ENCODE measurements at regions not wholly inside any gene's neighbourhood (a gene's known extent, or its start where the extent isn't known, plus 50 kb on each side); places are given as distances from the start of the nearest gene placed in this dataset.

GRCh38 chr2:59385971-59386370, 1144.8 kb upstream of the FANCL start:
- Histone ChIP-seq H3K4me1 (ENCODE audit: insufficient read depth, low read length) (no peaks in the 10 kb centered on the region), H3K36me3 (ENCODE audit: insufficient read depth, low read length) (no peaks in the 10 kb centered on the region), H3K9me3 (ENCODE audit: insufficient read depth, low read length, severe bottlenecking) (no peaks in the 10 kb centered on the region), H3K27me3 (ENCODE audit: insufficient read depth, low read length, poor library complexity) (no peaks in the 10 kb centered on the region), H4K20me1 (ENCODE audit: insufficient read depth, low read length) (no peaks in the 10 kb centered on the region), H3K9ac (ENCODE audit: low read depth, low read length) (no peak overlapping the region), H2AFZ (ENCODE audit: low read depth, low read length) (no peak overlapping the region), H3K4me2 (ENCODE audit: insufficient read depth, low read length) (no peak overlapping the region), H3K79me2 (ENCODE audit: insufficient read depth, low read length) (no peaks in the 10 kb centered on the region), H3K4me3 (ENCODE audit: low read depth in 1 of 2, low read length in 2 of 2) (no peak overlapping the region), H3K27ac (ENCODE audit: low read length) (no peak overlapping the region)
- ATAC-seq (ENCODE audit: insufficient read depth, low read depth) = no peak
- DNase-seq = no peak
- TF ChIP-seq EZH2 (IDR thresholded peaks at IDR 0.05; ENCODE audit: borderline replicate concordance, low read depth, low read length, severe bottlenecking) (no peak), CTCF (IDR thresholded peaks at IDR 0.05; ENCODE audit: borderline replicate concordance, extremely low read depth, low read length, poor library complexity, severe bottlenecking) (no peak)

- no peak overlapping the region for H3K27ac ChIP-seq (ENCODE audit: low read length)
- ATAC-seq (ENCODE audit: insufficient read depth, low read depth) (no peak), DNase-seq (no peak)
- no peaks in the 10 kb centered on the region for H3K79me2 ChIP-seq (ENCODE audit: insufficient read depth, low read length)
- no peak overlapping the region for H3K4me3 ChIP-seq (ENCODE audit: low read depth in 1 of 2, low read length in 2 of 2)
- TF ChIP-seq CTCF (IDR thresholded peaks at IDR 0.05; ENCODE audit: borderline replicate concordance, extremely low read depth, low read length, poor library complexity, severe bottlenecking) (no peak), EZH2 (IDR thresholded peaks at IDR 0.05; ENCODE audit: borderline replicate concordance, low read depth, low read length, severe bottlenecking) (no peak)
- no peak overlapping the region for H3K9ac ChIP-seq (ENCODE audit: low read depth, low read length)
- no peaks in the 10 kb centered on the region for H3K4me1 ChIP-seq (ENCODE audit: insufficient read depth, low read length)
- H2AFZ ChIP-seq (ENCODE audit: low read depth, low read length) = no peak overlapping the region
- no peaks in the 10 kb centered on the region for H3K36me3 ChIP-seq (ENCODE audit: insufficient read depth, low read length)
- H3K27me3 ChIP-seq (ENCODE audit: insufficient read depth, low read length, poor library complexity) = no peaks in the 10 kb centered on the region
- no peaks in the 10 kb centered on the region for H4K20me1 ChIP-seq (ENCODE audit: insufficient read depth, low read length)
- H3K4me2 ChIP-seq (ENCODE audit: insufficient read depth, low read length) = no peak overlapping the region
- H3K9me3 ChIP-seq (ENCODE audit: insufficient read depth, low read length, severe bottlenecking) = peaks cover under 1% of the 10 kb centered on the region
Measured at GRCh38 chr2:59383473-59383872, 1142.3 kb upstream of the FANCL start.

GRCh38 chr2:59378127-59378526, 1137.0 kb upstream of the FANCL start:
- TF ChIP-seq CTCF (IDR thresholded peaks at IDR 0.05; ENCODE audit: borderline replicate concordance, extremely low read depth, low read length, poor library complexity, severe bottlenecking) (no peak), EZH2 (IDR thresholded peaks at IDR 0.05; ENCODE audit: borderline replicate concordance, low read depth, low read length, severe bottlenecking) (no peak)
- Histone ChIP-seq H3K9me3 (ENCODE audit: insufficient read depth, low read length, severe bottlenecking) (peaks cover 7% of the 10 kb centered on the region), H2AFZ (ENCODE audit: low read depth, low read length) (no peak overlapping the region), H3K4me2 (ENCODE audit: insufficient read depth, low read length) (no peak overlapping the region), H3K4me1 (ENCODE audit: insufficient read depth, low read length) (no peaks in the 10 kb centered on the region), H3K27me3 (ENCODE audit: insufficient read depth, low read length, poor library complexity) (no peaks in the 10 kb centered on the region), H3K9ac (ENCODE audit: low read depth, low read length) (no peak overlapping the region), H3K27ac (ENCODE audit: low read length) (no peak overlapping the region), H3K4me3 (ENCODE audit: low read depth in 1 of 2, low read length in 2 of 2) (no peak overlapping the region), H3K36me3 (ENCODE audit: insufficient read depth, low read length) (no peaks in the 10 kb centered on the region), H4K20me1 (ENCODE audit: insufficient read depth, low read length) (no peaks in the 10 kb centered on the region), H3K79me2 (ENCODE audit: insufficient read depth, low read length) (no peaks in the 10 kb centered on the region)
- ATAC-seq (ENCODE audit: insufficient read depth, low read depth) = no peak
- DNase-seq = no peak

GRCh38 chr2:59366288-59366687, 1125.2 kb upstream of the FANCL start:
- no peaks in the 10 kb centered on the region for H4K20me1 ChIP-seq (ENCODE audit: insufficient read depth, low read length)
- H3K4me1 ChIP-seq (ENCODE audit: insufficient read depth, low read length) = no peaks in the 10 kb centered on the region
- H3K4me3 ChIP-seq (ENCODE audit: low read depth in 1 of 2, low read length in 2 of 2) = no peak overlapping the region
- H3K36me3 ChIP-seq (ENCODE audit: insufficient read depth, low read length) = no peaks in the 10 kb centered on the region
- no peak overlapping the region for H3K9ac ChIP-seq (ENCODE audit: low read depth, low read length)
- H3K9me3 ChIP-seq (ENCODE audit: insufficient read depth, low read length, severe bottlenecking) = peaks cover 10% of the 10 kb centered on the region
- H3K27ac ChIP-seq (ENCODE audit: low read length) = no peak overlapping the region
- H2AFZ ChIP-seq (ENCODE audit: low read depth, low read length) = no peak overlapping the region
- H3K79me2 ChIP-seq (ENCODE audit: insufficient read depth, low read length) = no peaks in the 10 kb centered on the region
- H3K27me3 ChIP-seq (ENCODE audit: insufficient read depth, low read length, poor library complexity) = no peaks in the 10 kb centered on the region
- TF ChIP-seq CTCF (IDR thresholded peaks at IDR 0.05; ENCODE audit: borderline replicate concordance, extremely low read depth, low read length, poor library complexity, severe bottlenecking) = no peak
- no peak for TF ChIP-seq EZH2 (IDR thresholded peaks at IDR 0.05; ENCODE audit: borderline replicate concordance, low read depth, low read length, severe bottlenecking)
- H3K4me2 ChIP-seq (ENCODE audit: insufficient read depth, low read length) = no peak overlapping the region
- DNase-seq (no peak), ATAC-seq (ENCODE audit: insufficient read depth, low read depth) (no peak)
